Limb (tissue), 2 donors: ENCODE measurements at regions not wholly inside any gene's neighbourhood (a gene's known extent, or its start where the extent isn't known, plus 50 kb on each side); places are given as distances from the start of the nearest gene placed in this dataset.
"Not testable (repeated sequence)": the region's sequence is repeated elsewhere in the genome, so short reads cannot be mapped to it uniquely, and the experiment has no call there.

Source experiments
- DNase-seq, 2 donors: peaks; one replicate each; pipeline ENCODE4 v3.0.0-alpha.2; 2016; ENCODE audit errors: extremely low spot score in 2 of 2

GRCh38 chr15:35282965-35283496 lies 197.9 kb upstream of the NANOGP8 start:
- DNase-seq, result no peak

- DNase-seq, result no peak
Measured at GRCh38 chr15:35281515-35281914, 196.4 kb upstream of the NANOGP8 start.

DNA sequence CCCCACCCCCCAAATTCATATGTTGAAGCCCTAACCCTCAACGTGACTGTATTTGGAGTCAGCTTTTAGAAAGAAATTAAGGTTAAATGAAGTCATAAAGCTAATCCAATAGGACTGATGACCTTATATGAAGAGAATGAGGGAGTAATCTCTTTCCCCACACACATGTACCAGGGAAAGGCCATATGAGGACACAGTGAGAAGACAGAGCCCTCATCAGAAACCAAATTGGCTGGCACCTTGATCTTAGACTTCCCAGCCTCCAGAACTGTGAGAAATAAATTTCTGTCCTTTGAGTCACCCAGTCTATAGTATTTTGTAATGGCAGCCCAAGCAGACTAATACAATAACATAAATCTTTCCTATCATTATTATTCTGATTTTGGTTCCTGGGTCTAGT lies 194.7 kb upstream of the NANOGP8 start:
- DNase-seq, result no peak

- no peak for DNase-seq
Measured at GRCh38 chr15:35271371-35272043, 186.4 kb upstream of the NANOGP8 start.

GRCh38 chr15:35260941-35261340 lies 175.8 kb upstream of the NANOGP8 start:
- DNase-seq, result no peak

GRCh38 chr15:35260274-35260673 lies 175.2 kb upstream of the NANOGP8 start:
- DNase-seq, result not testable (repeated sequence)

DNA sequence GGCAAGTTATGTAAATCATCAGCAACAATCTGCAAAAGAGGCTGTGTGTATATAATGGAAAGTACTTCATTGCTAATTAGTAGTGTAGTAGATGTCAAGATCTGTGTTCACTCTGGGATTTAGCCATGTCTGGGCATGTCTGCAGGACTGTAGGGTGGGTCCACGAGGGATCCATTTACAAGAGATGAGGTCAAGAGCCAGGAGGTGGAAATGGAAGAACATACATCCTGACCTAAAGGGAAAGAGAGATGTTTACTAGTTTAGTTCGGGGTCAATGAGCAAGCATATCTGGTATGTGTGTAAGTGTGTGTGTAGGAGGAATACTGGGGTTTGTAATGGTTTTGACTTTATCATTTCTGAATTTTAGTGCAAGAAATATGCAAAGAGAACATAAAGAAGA lies 171.5 kb upstream of the NANOGP8 start:
- no peak for DNase-seq

DNA sequence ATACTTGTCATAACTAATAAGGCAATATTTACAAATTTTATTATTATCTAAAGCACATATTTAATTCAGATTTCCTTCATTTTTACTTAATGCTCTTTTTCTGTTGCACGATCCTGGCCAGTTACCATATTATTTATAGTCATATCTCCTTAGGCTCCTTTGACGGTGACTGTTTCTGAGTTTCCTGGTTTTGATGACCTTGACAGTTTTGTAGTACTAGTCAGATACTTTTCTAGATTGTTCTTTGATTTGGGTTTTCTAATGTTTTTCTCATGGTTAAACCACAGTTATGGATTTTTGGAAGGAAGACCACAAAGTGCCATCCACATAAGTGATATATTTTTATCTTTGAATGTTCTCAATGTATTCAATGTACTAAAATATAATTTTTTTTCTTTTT lies 171.0 kb upstream of the NANOGP8 start:
- DNase-seq, result no peak

DNA sequence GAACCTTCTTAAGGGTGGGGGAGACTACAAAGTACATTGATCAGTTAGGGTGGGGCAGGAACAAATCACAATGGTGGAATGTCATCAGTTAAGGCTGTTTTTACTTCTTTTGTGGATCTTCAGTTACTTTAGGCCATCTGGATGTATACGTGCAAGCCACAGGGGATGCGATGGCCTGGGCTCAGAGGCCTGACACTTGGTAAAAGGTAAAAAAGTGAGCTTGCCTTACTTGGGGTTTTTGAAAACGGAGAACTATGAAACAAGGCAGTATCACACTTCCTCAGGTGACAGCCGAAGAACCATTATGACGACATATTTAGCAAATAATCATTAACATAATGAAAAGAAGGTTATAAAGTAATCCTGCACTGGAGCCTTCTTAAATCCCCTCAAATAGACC lies 169.8 kb upstream of the NANOGP8 start:
- not testable (repeated sequence) for DNase-seq

GRCh38 chr15:35254062-35254461 lies 169.0 kb upstream of the NANOGP8 start:
- no peak for DNase-seq

DNA sequence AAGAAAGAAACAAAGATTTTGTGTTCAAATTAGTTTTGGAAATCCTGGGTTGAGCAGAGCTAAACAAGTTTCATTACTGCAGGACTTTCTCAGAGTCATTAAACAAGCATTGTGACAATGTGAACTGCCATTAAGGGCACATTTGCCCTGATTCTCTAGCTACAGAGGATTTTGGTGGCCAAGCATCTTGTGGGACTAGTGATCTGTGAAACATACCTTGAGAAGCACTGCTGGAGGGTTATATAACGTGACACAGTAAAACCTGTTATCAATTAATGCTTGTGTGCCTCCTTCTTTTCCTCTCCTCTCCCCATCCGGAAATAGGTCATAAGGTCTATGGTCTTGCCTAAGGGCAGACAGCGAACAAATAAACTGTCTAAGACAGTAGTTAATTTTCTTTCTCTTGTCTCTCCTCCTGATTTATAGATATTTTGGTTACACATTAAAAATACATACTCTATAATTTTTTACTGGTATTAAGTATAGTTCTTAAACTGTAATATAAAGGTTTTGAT lies 167.3 kb upstream of the NANOGP8 start:
- DNase-seq, result no peak

DNA sequence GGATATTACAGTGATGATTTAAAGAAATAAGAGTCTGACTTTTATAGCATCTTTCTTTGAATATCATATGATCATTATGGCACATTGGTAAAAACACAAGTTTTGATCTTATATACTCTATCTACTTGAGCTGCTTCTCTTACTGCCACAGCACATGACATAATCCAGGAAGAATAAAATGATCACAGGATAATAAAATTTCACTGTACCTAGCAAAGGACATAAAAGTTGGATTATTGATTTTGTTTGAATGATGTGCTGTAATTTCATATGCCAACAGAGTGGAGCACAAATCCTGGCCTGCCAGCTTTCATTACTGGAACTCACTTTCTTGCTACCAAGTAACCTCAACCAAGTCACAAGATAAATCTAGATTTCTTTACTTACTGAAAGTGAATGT lies 162.1 kb upstream of the NANOGP8 start:
- no peak for DNase-seq

DNA sequence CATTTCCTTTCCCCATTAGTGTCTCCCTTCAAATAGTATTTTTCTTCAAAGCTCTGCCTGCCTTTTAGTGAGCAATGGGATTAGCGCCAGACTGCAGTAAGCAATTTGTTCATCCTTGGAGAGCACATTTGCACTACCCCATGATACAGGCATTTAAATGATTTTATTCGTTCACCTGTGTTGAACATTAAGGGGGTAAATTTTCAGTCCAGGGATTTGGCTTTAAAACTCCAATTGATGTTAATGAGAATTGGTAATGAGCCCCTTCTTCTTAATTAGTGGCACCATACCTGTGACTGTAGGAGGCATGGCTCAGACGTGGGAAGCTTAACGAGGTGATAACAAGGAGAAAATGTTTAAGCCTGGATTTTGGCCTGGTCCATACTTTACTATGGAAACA lies 161.4 kb upstream of the NANOGP8 start:
- no peak for DNase-seq

DNA sequence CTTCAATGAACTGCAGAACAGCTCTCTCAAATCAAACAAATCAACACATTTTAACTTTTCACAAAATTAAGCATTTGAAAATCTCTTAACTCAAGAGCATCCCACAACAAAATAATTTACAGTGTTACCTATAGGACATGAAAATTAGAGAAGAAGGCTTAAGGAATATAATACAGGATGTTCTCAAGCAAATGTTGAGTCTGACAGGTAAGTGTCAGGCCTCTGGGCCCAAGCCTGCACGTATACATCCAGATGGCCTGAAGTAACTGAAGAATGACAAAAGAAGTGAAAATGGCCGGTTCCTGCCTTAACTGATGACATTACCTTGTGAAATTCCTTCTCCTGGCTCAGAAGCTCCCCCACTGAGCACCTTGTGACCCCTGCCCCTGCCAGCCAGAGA lies 160.6 kb upstream of the NANOGP8 start:
- DNase-seq, result not testable (repeated sequence)

GRCh38 chr15:35244227-35244626 lies 159.1 kb upstream of the NANOGP8 start:
- DNase-seq, result no peak

GRCh38 chr15:35243758-35244157 lies 158.7 kb upstream of the NANOGP8 start:
- DNase-seq, result no peak

DNA sequence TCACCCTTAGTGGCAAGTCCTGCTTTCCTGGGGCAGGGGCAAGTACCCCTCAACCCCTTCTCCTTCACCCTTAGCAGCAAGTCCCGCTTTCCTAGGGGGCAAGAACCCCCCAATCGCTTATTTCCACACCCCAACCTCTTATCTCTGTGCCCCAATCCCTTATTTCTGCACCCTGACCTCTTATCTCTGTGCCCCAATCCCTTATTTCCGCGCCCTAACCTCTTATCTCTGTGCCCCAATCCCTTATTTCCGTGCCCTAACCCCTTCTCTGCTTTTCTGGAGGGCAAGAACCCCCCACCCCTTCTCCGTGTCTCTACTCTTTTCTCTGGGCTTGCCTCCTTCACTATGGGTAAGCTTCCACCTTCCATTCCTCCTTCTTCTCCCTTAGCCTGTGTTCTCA lies 154.6 kb upstream of the NANOGP8 start:
- not testable (repeated sequence) for DNase-seq

GRCh38 chr15:35238448-35238847 lies 153.4 kb upstream of the NANOGP8 start:
- not testable (repeated sequence) for DNase-seq

- no peak for DNase-seq
Measured at GRCh38 chr15:35229085-35229484, 144.0 kb upstream of the NANOGP8 start.

DNA sequence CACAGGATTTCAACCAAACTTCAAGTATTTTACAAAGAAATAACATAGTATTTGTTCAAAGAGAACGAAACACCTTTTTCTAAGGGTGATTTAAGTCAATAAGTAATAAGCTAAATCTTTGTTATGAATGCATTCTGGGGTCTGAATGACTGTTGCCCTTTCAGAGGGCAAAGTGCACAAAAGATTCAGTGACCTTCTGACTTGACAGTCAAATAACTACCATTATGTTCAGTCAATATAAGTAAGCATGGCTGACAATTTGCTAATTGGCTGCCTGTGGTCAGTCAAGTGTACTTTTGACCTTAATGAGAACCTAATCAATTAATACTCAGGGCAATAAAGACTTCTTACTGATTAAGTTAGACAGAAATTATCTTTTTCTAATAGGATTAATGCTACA lies 133.1 kb upstream of the NANOGP8 start:
- DNase-seq, result no peak

GRCh38 chr15:35215093-35215492 lies 130.0 kb upstream of the NANOGP8 start:
- DNase-seq, result no peak

DNA sequence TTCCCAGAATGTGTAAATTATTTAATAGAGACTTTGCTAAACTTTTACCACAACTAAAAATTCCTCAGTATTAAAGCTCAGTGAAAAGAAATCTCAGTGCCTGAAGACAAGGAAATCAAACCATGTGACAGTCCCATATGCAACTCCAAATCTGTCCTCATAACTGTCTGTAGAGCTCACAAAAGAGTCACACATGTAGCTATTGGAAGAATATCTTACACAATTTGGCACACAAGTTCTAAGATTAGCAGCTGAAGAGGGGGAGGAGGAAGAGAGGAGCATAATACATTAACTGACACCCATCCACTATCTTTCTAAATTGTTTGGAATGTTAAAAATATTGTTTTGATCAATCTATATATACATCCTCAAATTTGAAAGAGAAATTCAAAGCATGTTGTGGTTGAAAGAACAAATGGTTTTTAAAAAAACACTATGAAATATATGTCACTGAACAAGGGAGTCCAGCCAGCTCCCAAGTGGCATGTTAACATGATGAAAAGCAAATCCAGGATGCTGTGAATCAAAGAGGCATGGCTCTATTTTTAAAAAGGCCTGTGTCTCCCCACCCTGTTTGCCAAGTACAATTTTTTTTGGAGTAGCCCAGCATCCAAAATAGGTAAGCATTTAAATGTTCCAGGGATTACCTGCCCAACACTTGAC lies 126.3 kb upstream of the NANOGP8 start:
- no peak for DNase-seq

DNA sequence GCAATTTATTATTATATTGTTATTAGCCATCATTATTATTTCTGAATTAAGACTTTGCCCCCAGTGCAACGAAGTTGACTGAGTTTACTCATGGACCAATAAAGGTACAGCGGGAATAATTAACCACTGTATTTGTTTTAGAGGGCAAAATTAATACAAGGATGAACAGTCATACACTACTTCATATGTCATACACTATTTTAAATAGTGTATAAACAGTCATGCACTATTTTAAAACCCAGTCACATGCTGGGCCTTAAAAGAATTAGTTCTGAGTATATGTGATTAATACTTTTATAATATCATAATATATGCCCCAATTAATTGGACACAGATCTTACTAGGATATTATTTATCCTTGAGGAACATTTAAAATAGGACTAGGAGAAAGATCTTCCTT lies 125.3 kb upstream of the NANOGP8 start:
- no peak for DNase-seq
